D721Med (cell line): ENCODE measurements at regions not wholly inside any gene's neighbourhood (a gene's known extent, or its start where the extent isn't known, plus 50 kb on each side); places are given as distances from the start of the nearest gene placed in this dataset.

Source experiments
- DNase-seq: peaks from one replicate; pipeline ENCODE4 v3.0.0; 2011; ENCODE audit warnings: low spot score; ENCODE audit not compliant: insufficient read length
- FAIRE-seq: peaks from 2 replicates; lab custom pipeline; 2011; peaks lifted over from hg19 to GRCh38; lab: Jason Lieb, UNC
- TF ChIP-seq, protein P1 (sequence below): IDR thresholded peaks from 2 replicates; pipeline ENCODE4 v1.5.1; 2012; ENCODE audit warnings: mild to moderate bottlenecking, control low read depth; ENCODE audit not compliant: insufficient read depth; ENCODE audit errors: missing control alignments

DNA sequence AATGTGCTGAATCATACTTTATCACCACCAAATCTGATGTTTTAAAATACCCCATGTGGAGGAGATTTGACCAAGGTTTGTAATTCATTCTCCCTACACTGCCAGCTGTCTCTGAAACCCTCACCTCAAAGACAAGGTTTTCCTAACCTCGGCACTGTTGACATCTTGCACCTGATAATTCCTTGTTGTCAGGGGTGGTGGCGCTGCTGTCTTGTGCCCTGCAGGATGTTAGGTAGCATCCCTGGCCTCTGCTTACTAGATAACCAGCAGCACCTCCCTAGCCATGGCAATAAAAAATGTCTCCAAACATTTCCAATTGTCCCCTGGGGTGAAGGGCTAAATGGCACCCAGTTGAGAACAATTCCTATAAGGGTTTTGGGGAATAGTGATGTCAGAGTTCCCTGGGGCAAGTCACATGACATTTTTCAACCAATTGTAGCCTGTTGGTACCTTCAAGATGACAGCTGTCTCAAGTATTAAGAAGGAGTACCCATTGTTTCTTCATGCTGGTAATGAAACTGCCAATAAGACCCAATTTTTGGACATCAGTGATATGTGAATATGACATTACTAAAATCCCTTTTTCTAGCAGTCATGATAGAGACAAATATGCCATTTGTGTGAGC is 160.6 kb upstream of the PLCXD3 start:
- DNase-seq (no peak), FAIRE-seq (no peak)
- TF ChIP-seq, protein P1, sequence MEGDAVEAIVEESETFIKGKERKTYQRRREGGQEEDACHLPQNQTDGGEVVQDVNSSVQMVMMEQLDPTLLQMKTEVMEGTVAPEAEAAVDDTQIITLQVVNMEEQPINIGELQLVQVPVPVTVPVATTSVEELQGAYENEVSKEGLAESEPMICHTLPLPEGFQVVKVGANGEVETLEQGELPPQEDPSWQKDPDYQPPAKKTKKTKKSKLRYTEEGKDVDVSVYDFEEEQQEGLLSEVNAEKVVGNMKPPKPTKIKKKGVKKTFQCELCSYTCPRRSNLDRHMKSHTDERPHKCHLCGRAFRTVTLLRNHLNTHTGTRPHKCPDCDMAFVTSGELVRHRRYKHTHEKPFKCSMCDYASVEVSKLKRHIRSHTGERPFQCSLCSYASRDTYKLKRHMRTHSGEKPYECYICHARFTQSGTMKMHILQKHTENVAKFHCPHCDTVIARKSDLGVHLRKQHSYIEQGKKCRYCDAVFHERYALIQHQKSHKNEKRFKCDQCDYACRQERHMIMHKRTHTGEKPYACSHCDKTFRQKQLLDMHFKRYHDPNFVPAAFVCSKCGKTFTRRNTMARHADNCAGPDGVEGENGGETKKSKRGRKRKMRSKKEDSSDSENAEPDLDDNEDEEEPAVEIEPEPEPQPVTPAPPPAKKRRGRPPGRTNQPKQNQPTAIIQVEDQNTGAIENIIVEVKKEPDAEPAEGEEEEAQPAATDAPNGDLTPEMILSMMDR, result no peak

DNA sequence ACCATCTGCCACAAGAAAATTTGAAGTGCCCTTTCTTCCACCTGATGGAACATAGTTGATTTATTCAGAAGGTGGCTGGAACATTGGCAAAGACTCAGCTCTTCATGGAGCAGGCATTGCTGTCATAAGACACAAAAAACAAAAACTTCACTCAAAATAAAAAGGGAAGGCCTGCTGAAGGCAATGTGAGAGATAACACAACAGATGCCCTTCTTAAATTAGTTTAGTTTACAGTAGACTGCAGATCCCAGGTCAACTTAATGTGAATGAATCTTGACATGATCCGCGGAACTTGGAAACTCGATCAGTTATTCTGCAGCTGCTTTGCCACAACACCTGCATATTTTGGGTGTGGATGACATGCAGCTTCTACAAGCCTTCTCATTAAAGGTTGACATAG is 159.8 kb upstream of the PLCXD3 start:
- TF ChIP-seq, protein P1, result no peak
- FAIRE-seq, result no peak
- no peak for DNase-seq

DNA sequence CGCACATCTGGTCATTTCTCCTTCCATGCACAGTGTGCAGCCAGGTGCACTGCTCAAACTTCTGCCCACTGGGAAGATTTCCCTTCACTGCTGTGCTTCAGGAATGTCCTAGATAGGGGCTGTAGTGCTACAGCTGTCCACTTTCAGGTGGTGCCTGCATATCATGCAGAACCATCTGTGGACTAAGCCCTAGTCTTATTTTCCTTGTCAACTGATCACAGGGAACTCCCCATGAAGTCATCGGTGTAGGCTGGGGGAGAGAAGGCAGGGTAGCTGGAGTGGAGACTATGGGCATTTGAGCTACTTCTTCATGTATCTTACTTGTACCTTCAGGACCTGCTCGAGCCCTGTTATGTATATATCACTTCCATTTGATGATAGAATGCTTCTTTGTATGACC is 150.9 kb upstream of the PLCXD3 start:
- DNase-seq, result no peak
- no peak for FAIRE-seq
- TF ChIP-seq, protein P1, result no peak

DNA sequence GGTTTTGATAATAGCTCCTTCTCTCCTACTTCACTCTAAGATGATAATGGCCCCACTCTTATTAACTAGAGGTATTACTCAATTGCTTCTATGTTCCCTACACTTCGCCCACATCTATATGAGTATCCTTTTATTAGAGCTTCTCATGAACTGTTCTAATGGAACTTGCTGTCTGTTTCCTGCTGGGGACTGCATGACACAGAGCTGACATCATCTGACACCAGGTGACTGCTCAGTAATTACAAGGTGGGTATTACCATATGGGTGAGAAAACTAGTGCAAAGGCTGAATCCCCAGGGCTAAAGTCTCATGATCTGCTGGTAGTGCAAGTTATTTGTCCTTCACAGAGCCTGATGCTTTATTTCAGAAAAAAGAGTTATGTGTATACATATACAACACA is 146.2 kb upstream of the PLCXD3 start:
- DNase-seq, result no peak
- no peak for FAIRE-seq
- TF ChIP-seq, protein P1, result no peak

DNA sequence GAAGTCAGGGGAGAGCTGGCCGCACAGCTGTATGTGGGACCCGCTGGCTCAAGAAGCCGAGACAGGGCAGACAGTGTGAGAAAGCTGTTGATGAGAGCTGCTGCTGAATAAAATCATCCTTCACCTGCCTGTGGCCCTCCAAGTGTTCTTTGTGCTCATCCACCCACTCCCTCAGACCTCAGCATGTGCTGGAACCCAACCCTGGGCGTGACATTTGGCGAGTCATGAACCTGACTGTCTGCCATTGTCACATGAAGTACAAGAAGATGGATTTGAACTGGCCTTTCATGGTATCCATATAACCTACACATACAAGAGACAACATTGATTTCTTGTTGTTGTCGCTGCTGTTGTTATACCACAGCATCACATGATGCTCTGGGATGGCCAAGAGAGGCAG is 139.7 kb upstream of the PLCXD3 start:
- no peak for DNase-seq
- FAIRE-seq, result no peak
- TF ChIP-seq, protein P1, result no peak

DNA sequence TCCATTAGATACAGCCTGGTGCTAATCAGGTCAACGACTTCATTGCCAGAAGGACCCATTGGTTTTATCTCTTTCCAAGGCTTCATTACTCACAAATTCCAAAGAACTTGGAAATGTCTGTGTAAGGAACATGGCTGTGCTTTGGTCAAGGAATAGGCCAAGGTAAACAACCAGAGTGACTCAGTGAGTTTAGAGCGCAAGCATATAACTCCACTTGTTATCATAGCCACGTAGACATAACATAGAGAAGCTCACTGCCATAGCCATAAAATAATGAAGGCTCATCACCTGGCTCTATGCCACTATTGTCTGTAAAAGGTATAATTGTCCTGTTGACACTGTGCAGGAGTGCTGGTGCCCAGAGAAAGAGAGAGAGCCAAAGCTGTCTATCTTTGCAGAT is 139.3 kb upstream of the PLCXD3 start:
- TF ChIP-seq, protein P1, result no peak
- FAIRE-seq (no peak), DNase-seq (no peak)

DNA sequence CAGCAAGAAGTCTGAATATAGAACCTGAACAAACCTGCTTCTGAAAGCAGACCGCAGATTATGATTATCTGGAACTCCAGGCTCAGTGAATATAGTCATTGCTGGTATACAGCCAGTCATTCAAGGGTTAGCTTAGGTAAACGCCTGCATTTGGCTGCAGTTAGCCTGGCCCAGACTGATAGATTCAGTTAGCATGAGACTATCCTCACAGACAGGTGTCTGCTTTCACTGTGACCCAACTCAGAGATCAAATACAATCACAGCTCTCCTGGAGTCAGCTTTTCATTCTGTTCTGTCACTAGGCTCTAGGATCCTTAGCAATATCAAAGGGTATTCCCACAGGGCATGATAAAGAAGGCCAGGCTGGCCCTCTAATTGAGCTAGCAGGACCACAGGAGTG is 138.6 kb upstream of the PLCXD3 start:
- TF ChIP-seq, protein P1, result no peak
- no peak for FAIRE-seq
- no peak for DNase-seq
